ENCODE measurements at regions not wholly inside any gene's neighbourhood (a gene's known extent, or its start where the extent isn't known, plus 50 kb on each side); places are given as distances from the start of the nearest gene placed in this dataset.

- Histone ChIP-seq H3K36me3 (no peaks in the 10 kb centered on the region), H3K27me3 (no peaks in the 10 kb centered on the region), H3K4me1 (no peaks in the 10 kb centered on the region), H3K27ac (no peak overlapping the region), H3K9me3 (no peaks in the 10 kb centered on the region), H3K4me3 (no peak overlapping the region)
- intact Hi-C loops (cut with DNase I), result loop anchor here in 1 of 2 donors (10.0 kb wide), 1 partner anchor 471 kb away; no protein-coding TSS in a partner anchor
- ATAC-seq (no peak), DNase-seq (no peak)
- 34% methylated on average over 2 of the region's 2 CpGs for WGBS (ENCODE audit: insufficient coverage, low coverage, low lambda C conversion rate, missing lambda C conversion rate)
- no peak for TF ChIP-seq POLR2A (IDR thresholded peaks at IDR 0.05)
- no peak for TF ChIP-seq CTCF (IDR thresholded peaks at IDR 0.05)
Observed at GRCh38 chr4:104063341-104063740, 343.6 kb upstream of the TACR3 start.

DNA sequence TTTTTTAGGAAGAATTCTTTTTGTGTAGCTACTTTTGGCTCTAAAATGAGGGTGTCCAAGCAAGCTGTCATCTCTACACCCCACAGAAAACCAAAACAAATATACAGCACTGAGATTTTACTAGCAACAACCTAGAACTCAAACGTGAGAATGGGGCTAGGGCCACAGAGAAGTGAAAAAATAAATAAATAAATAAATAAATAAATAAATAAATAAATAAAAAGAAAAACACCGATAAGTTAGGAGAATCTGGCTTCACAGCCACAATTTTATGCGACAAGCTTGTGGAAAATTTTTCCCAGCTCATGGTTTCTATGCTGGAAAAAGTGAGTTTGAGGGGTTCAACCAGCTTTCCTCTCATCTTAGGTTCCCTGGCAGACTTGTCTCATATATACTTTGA, 324.6 kb upstream of the TACR3 start:
- no peak for ATAC-seq
- no peaks in the 10 kb centered on the region for H3K36me3 ChIP-seq
- TF ChIP-seq POLR2A (IDR thresholded peaks at IDR 0.05) (no peak), CTCF (IDR thresholded peaks at IDR 0.05) (no peak)
- no peaks in the 10 kb centered on the region for H3K27me3 ChIP-seq
- intact Hi-C loops (cut with DNase I), result no loop called here
- WGBS (ENCODE audit: insufficient coverage, low coverage, low lambda C conversion rate, missing lambda C conversion rate), result 72% methylated on average over 3 of the region's 3 CpGs
- H3K27ac ChIP-seq, result no peak overlapping the region
- no peaks in the 10 kb centered on the region for H3K9me3 ChIP-seq
- no peak overlapping the region for H3K4me3 ChIP-seq
- no peaks in the 10 kb centered on the region for H3K4me1 ChIP-seq
- no peak for DNase-seq

GRCh38 chr4:104032896-104033295, 313.1 kb upstream of the TACR3 start:
- no peak for DNase-seq
- Histone ChIP-seq H3K9me3 (no peaks in the 10 kb centered on the region), H3K4me3 (no peak overlapping the region), H3K27ac (no peak overlapping the region), H3K36me3 (no peaks in the 10 kb centered on the region), H3K27me3 (no peaks in the 10 kb centered on the region), H3K4me1 (no peaks in the 10 kb centered on the region)
- intact Hi-C loops (cut with DNase I), result no loop called here
- TF ChIP-seq CTCF (IDR thresholded peaks at IDR 0.05) (no peak), POLR2A (IDR thresholded peaks at IDR 0.05) (no peak)
- WGBS (ENCODE audit: insufficient coverage, low coverage, low lambda C conversion rate, missing lambda C conversion rate), result 32% methylated on average over 5 of the region's 5 CpGs
- ATAC-seq, result no peak

DNA sequence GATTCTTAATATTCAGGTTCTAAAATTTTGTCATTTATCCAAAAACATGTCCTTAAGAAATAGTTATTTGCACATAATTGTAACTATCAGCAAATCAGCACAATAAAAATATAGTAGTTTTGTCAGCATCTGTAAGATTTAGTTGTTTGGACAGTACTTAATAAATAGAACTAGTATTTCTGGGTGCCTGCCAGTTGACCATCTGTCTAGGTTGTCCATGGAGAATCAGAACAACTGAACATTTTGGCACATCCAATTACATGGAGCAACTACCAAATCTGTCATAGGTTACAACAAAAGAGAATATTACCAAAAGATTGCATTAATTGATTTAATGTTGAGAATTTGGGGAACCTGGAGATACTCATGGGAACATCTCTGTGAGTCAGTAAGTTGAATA, 305.5 kb upstream of the TACR3 start:
- intact Hi-C loops (cut with DNase I), result no loop called here
- Histone ChIP-seq H3K36me3 (no peaks in the 10 kb centered on the region), H3K9me3 (no peaks in the 10 kb centered on the region), H3K27me3 (no peaks in the 10 kb centered on the region), H3K4me3 (no peak overlapping the region), H3K27ac (no peak overlapping the region), H3K4me1 (no peaks in the 10 kb centered on the region)
- DNase-seq (no peak), ATAC-seq (no peak)
- TF ChIP-seq POLR2A (IDR thresholded peaks at IDR 0.05) (no peak), CTCF (IDR thresholded peaks at IDR 0.05) (no peak)

DNA sequence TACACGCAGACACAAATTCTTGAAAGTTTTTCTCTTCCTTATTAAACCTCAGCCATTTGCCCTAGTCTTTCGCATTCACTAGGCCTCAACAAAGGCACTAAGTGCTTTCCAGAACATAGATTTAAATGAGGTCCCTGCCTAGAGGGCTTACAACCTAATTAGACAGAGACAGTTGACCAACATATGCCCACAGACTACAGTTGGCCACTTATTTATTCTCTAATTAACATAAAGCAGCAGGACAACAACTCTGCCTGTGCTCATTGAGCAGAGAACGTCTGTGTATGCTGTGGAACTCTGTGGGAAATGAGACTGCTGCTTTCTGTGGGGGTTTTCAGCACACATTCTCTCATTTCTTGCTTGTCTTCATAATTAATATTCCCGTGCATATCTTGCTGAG, 303.0 kb upstream of the TACR3 start:
- H3K36me3 ChIP-seq, result no peaks in the 10 kb centered on the region
- no peak overlapping the region for H3K4me3 ChIP-seq
- ATAC-seq, result no peak
- no peak for TF ChIP-seq CTCF (IDR thresholded peaks at IDR 0.05)
- intact Hi-C loops (cut with DNase I), result no loop called here
- 76% methylated on average over 3 of the region's 4 CpGs for WGBS (ENCODE audit: insufficient coverage, low coverage, low lambda C conversion rate, missing lambda C conversion rate)
- no peak overlapping the region for H3K27ac ChIP-seq
- no peaks in the 10 kb centered on the region for H3K4me1 ChIP-seq
- no peaks in the 10 kb centered on the region for H3K27me3 ChIP-seq
- no peak for DNase-seq
- H3K9me3 ChIP-seq, result no peaks in the 10 kb centered on the region
